Stimulated activated CD8-positive, alpha-beta memory T cell treated with anti-CD3 and anti-CD28 coated beads, Interleukin-15, amount 100 ng/mL, for 48 hours (primary cell): ENCODE measurements at regions not wholly inside any gene's neighbourhood (a gene's known extent, or its start where the extent isn't known, plus 50 kb on each side); places are given as distances from the start of the nearest gene placed in this dataset.

Experiments
- DNase-seq, 2 donors: peaks; one replicate each; pipeline ENCODE4 v3.0.0-alpha.2; 2020; ENCODE audit warnings: low read depth in 2 of 2

- DNase-seq: no peak
These were observed 216.2 kb upstream of the HS6ST1 start for GRCh38 chr2:128534688-128535392.

DNA sequence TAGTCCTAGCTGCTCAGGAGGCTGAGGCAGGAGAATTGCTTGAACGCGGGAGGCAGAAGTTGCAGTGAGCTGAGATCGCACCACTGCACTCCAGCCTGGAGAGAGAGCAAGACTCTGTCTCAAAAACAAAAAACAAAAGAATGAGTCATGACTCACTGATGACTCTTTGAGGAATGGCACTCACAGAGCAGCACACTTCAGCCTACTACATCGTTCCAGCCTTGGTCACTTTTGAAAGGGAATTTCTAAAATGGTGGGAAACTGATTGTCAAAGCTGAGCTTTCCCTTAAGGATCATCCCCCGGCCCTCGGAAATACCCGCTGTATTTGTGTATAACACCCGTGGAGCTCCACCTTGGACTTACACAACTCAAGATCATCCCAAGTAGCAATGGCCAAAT is 217.3 kb upstream of the HS6ST1 start:
- DNase-seq: no peak

DNA sequence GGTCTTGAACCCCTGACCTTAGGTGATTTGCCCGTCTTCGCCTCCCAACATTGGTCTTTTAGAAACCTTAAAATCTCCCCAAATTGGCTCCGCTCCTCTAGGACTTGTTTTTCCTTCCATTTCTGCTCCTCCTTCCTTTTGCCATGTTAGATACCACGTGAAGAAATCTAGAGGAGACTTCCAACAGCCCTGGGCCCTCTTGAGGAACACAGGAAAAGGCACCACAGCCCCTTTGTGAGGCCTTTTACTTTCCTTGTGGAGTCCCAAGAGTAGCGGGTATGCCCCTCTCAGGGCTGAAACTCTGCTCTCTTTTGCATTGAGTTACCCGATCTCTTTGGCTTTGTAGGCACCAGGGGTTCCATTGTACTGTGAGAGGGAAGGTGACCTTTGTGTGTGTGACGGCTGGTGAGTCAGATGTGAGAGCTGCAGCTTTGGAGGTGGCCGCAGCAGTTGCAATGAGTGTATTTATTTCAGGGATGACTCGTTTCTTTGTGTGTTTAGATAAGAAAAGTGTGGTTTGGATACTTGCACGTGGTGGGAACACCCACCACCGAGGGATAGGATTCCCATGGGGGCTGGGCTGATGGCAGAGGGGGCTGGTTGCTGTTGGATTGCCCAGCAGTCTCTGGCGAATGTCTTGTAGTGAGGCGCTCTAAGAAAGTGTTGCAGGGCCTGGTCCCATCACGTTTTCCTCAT is 218.4 kb upstream of the HS6ST1 start:
- DNase-seq: peak in 1 of 2 donors; percentile 18

- DNase-seq: no peak
These were observed 219.0 kb upstream of the HS6ST1 start for GRCh38 chr2:128537646-128538045.

- DNase-seq: no peak
These were observed 219.7 kb upstream of the HS6ST1 start for GRCh38 chr2:128538396-128538795.

DNA sequence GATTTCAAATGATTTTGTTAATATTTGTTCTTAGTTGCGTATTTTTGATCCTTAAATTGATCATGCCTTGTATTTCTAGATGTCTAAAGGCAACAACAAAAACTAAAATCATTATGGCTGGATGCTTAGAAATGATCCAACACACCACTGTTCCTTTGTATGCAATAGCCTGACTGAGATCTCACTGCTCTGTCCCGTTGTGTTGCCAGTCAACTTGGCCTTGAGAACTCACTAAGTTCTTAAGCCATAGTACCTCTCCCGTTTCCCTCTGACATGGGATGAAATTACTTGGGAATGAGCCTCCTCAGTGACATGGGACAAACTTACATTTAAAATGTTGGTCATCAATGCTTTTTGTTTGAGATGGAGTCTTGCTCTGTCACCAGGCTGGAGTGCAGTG is 222.0 kb upstream of the HS6ST1 start:
- DNase-seq: no peak

DNA sequence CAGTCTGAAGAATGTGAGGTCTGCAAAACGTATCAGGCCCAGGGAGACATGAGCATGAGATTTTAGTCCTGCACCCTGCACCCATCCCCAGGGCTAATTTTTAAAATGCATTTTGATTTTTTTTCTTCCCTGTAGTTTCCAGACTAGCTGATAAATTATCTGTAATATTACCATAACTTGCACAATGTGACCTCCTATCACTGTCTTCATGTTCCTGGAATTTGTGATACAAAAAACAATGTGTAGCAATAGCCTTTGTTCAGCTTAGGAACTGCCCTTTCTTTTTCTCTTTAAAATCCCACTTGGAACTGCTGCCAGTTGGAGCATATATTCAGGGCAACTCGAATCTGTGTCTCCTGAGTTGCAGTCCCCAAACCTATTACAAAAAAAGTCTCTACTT is 222.8 kb upstream of the HS6ST1 start:
- DNase-seq: no peak

- no peak for DNase-seq
These were observed 224.4 kb upstream of the HS6ST1 start for GRCh38 chr2:128543036-128543435.

GRCh38 chr2:128543646-128544045 is 225.0 kb upstream of the HS6ST1 start:
- no peak for DNase-seq

DNA sequence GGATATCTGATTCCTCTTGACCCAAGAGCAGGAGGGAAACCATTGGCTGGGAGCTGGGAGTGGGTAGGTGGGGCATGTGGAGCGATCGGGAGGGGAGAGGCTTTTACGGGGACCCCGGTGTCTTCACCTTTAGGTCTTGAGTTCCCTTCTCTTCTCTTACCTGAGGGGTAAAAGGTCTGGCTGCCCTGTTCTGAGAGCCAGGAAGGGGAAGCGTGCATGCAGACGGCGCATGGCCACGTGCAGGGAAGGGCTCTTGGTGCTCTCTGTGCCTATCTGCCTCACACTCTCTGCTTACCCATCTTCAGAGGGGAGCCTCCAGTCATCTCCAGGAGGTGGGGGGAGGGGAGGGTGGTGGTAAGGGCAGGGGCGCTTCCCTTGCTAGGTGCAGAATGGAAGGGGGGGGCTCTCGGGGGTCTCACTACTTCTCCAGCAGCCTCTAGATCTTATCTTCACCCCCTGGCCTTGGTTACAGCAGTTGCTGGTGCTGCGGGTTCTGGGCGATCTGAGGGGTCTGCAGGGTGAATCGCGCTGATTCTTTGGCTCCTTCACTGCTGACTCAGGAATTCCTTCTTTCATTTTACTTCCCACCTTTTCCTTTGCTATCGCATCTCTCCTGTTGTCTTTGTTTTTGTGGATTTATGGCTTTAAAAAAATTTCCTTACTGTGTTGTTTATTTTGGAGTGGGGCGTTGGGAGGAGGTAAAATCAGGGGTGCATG is 225.8 kb upstream of the HS6ST1 start:
- no peak for DNase-seq

GRCh38 chr2:128545085-128545484 is 226.4 kb upstream of the HS6ST1 start:
- DNase-seq: no peak

DNA sequence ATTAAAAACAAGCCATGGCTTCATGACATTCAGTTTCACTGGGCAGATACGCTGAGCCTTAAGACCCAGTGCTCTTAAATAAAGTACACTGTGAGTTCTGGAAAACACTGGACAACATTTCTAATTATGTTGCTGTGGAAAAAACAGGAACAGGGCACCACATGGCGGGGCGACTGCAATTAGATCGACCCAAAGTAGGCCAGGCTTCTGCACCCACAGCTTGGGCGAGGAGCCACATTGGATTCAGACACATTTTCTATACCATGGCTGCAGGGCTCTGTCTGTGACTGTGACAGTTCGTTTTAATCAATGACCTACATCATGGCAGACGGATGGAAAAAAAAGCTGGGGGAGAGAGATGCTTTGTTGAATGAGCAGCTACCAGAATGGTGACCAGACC is 227.2 kb upstream of the HS6ST1 start:
- no peak for DNase-seq

GRCh38 chr2:128547667-128548066 is 229.0 kb upstream of the HS6ST1 start:
- DNase-seq: no peak

GRCh38 chr2:128548461-128548891 is 229.8 kb upstream of the HS6ST1 start:
- no peak for DNase-seq

- no peak for DNase-seq
These were observed 230.4 kb upstream of the HS6ST1 start for GRCh38 chr2:128549094-128549493.

- no peak for DNase-seq
These were observed 231.1 kb upstream of the HS6ST1 start for GRCh38 chr2:128549646-128550260.

GRCh38 chr2:128550389-128550788 is 231.7 kb upstream of the HS6ST1 start:
- DNase-seq: no peak

DNA sequence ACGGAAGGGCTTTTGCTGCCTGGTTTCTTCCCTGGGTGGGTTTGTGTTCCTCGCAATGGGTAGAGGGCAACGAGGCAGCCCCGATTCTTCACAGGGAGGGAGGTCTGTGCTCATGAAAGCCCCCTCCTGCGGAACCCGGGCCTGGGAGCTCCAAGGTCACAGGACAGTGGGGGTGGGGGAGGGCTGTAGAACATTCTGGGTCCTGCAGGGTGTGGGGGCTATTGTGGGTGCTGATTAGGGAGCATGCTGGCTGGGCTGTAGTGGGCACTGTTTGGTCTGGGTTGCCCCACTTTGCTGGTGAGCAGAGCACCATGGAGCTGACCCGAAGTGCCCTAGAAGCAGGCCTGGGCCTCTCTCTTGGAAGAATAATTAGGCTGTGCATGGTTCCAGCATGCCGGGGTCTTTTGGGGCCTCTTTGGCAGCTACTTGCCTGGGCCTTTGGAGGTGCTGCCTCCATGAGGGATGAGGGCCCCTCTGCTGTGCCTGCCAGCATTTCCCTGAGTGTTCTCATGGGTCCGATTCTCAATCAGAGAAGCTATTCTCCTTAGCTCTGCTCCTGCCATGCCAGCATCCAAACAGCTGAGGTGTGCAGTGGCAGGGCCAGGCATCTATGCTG is 232.2 kb upstream of the HS6ST1 start:
- DNase-seq: no peak

- DNase-seq: no peak
These were observed 232.8 kb upstream of the HS6ST1 start for GRCh38 chr2:128551435-128551834.

- DNase-seq: no peak
These were observed 233.6 kb upstream of the HS6ST1 start for GRCh38 chr2:128552141-128552805.

DNA sequence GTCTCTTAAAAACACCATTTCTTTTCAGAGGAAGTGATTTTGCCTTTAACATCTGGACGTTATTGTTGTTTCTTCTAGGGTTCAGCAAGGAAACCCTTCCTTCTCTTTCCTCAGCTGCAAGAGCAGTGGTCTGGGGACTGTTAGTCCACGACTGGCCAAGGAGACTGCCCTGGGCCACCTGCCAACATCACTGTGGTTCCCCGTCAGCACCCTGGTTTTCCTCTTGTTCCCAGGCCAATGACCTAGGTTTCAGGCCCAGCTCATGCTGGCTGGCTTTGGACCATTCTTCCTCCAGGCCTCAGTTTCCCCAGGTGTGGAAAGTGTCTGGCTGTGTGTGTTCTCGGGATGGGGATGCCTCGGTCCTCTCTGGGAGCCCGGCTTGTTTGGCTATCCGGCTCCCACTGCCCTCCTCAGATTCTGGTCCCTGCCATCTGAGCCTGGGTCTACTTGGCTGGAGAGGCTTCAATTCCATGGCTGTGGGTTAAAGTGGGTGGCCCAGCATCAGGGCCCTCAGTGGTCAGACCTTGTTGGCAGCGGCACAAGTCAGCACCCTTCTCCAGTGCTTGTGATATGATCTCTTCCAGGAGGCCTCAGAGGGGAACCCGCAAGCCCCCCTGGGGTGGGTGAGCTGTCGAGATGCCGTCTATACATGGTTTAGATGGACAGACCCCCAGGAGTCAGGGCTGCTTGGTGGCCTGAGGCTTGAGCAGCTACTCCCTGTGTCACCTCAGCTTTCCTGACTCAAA is 234.3 kb upstream of the HS6ST1 start:
- DNase-seq: no peak
